ENCODE measurements at regions not wholly inside any gene's neighbourhood (a gene's known extent, or its start where the extent isn't known, plus 50 kb on each side); places are given as distances from the start of the nearest gene placed in this dataset.
"Not testable (repeated sequence)": the region's sequence is repeated elsewhere in the genome, so short reads cannot be mapped to it uniquely, and the experiment has no call there.

GRCh38 chr7:93028610-93029009, 89.2 kb downstream of the SAMD9 start:
- no peak for TF ChIP-seq CTCF (conservative IDR thresholded peaks at IDR 0.05; ENCODE audit: low read depth, low read length)
- DNase-seq (ENCODE audit: low read depth): no peak
- no peak overlapping the region for H3K4me3 ChIP-seq (ENCODE audit: low read depth, low read length)

DNA sequence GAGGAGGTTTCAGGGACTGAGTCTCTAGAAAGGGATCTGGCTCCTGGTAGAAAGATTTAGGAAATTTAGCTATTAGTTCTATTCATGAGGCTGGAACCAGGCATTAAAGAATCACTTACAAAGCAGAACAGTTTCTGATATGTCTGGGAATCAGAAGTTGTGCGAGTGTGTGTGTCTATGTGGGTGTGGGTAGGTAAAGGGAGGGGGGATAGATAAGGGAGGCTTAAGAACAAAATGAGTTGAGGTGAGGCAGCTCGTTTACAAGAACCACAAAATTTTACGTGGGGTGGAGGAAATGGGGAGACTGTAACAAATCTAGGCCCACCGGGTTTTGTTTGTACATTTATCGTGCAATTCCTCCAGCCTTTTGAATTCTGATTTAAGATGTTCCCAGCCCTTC, 90.7 kb downstream of the SAMD9 start:
- DNase-seq (ENCODE audit: low read depth): no peak
- TF ChIP-seq CTCF (conservative IDR thresholded peaks at IDR 0.05; ENCODE audit: low read depth, low read length): no peak
- no peak overlapping the region for H3K4me3 ChIP-seq (ENCODE audit: low read depth, low read length)

DNA sequence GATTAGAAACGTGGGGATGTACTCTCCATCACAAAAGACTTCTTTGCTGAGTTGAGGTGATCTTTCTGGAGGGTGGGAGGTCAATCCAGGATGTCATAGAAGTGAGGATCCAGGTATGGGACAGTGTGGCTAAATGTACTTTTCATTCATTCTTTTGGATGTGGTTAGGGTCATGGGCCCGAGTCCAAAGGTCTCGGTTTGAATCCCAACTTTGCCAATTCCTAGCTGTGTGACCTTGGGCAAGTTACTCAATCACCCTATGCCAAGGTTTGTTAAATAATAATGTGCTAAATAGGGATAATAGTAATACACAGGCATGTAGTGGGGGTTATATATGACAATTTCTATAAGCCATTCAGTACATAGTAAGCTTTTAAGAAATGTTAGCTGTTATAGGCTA, 91.4 kb downstream of the SAMD9 start:
- no peak for TF ChIP-seq CTCF (conservative IDR thresholded peaks at IDR 0.05; ENCODE audit: low read depth, low read length)
- DNase-seq (ENCODE audit: low read depth): no peak
- no peak overlapping the region for H3K4me3 ChIP-seq (ENCODE audit: low read depth, low read length)

GRCh38 chr7:93025389-93025788, 92.4 kb downstream of the SAMD9 start:
- H3K4me3 ChIP-seq (ENCODE audit: low read depth, low read length): no peak overlapping the region
- TF ChIP-seq CTCF (conservative IDR thresholded peaks at IDR 0.05; ENCODE audit: low read depth, low read length): no peak
- no peak for DNase-seq (ENCODE audit: low read depth)

GRCh38 chr7:93022931-93023478, 94.8 kb downstream of the SAMD9 start:
- DNase-seq (ENCODE audit: low read depth): not testable (repeated sequence)

GRCh38 chr7:93021748-93022147, 96.0 kb downstream of the SAMD9 start:
- no peak for DNase-seq (ENCODE audit: low read depth)
- TF ChIP-seq CTCF (conservative IDR thresholded peaks at IDR 0.05; ENCODE audit: low read depth, low read length): no peak
- no peak overlapping the region for H3K4me3 ChIP-seq (ENCODE audit: low read depth, low read length)

More at GRCh38 chr7:93022931-93023478, 94.8 kb downstream of the SAMD9 start:
- H3K4me3 ChIP-seq (ENCODE audit: low read depth, low read length): not testable (repeated sequence)

DNA sequence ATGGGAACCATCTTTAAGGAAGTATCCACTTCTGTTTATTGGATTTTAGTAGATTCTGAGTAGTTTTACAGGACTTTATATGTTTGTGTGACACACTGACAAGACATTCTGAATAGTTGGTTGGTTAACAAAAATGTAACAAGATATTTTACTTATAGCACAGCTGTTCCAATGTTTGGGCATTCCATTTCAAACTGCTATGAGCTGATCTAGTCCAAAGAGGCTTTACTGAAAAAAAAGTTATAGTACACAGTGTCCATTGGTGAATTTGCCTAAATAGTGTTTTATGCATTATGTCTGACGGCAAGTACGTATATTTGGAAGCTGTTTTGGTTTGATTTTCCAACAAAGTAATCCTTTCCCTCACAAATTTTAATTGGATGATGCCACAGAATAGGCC, 99.1 kb downstream of the SAMD9 start:
- TF ChIP-seq CTCF (conservative IDR thresholded peaks at IDR 0.05; ENCODE audit: low read depth, low read length): no peak
- no peak for DNase-seq (ENCODE audit: low read depth)
- H3K4me3 ChIP-seq (ENCODE audit: low read depth, low read length): no peak overlapping the region

Measured in epithelial cell of proximal tubule (primary cell).